HEK293 (cell line): ENCODE measurements at regions not wholly inside any gene's neighbourhood (a gene's known extent, or its start where the extent isn't known, plus 50 kb on each side); places are given as distances from the start of the nearest gene placed in this dataset.

Experiments used
- CTCF ChIA-PET: fragments of 350-600 bp; formaldehyde crosslinking; extraction: SDS; loops from one replicate; lab custom pipeline; 2021; ENCODE audit warnings: antibody characterized with exemption; lab: Yijun Ruan, JAX
- POLR2A ChIA-PET: fragments of 300-600 bp; formaldehyde crosslinking; extraction: SDS; loops from one replicate; lab custom pipeline; 2020; ENCODE audit warnings: antibody characterized with exemption, inconsistent platforms; lab: Yijun Ruan, JAX
- H3K27ac ChIP-seq: fragments of 200-500 bp; sonication (Bioruptor generic); 2 replicates; pipeline ENCODE4 v1.5.1; 2014; ENCODE audit warnings: low read depth, low read length, control low read depth, inconsistent platforms; ENCODE audit errors: extremely low read depth
- H3K36me3 ChIP-seq, 2 experiments: fragments of 200-500 bp in 1 of 2; sonication (Bioruptor generic) in 1 of 2; 1 replicate in 1 of 2; 2 replicates in 1 of 2; pipeline ENCODE4 v1.5.1; 2014 to 2017; ENCODE audit warnings: inconsistent platforms in 2 of 2, low read length in 2 of 2; ENCODE audit not compliant: control insufficient read depth in 2 of 2, insufficient read depth in 1 of 2
- H3K4me1 ChIP-seq: fragments of 200-500 bp; sonication (Bioruptor generic); 2 replicates; pipeline ENCODE4 v1.5.1; 2014; ENCODE audit warnings: mild to moderate bottlenecking, low read length, inconsistent platforms; ENCODE audit not compliant: control insufficient read depth, insufficient read depth
- H3K4me3 ChIP-seq: 2 replicates; pipeline ENCODE4 v1.5.1; 2011; ENCODE audit warnings: low read depth, mild to moderate bottlenecking, control low read depth, low read length, moderate library complexity
- H3K9me3 ChIP-seq: fragments of 200-500 bp; sonication (Bioruptor generic); 2 replicates; pipeline ENCODE4 v1.5.1; 2014; ENCODE audit warnings: low read depth, low read length, inconsistent platforms; ENCODE audit not compliant: control insufficient read depth, insufficient read depth
- MZF1 ChIP-seq: fragments of 450-650 bp; formaldehyde crosslinking; IDR thresholded peaks from 2 replicates; pipeline ENCODE4 v1.5.1; 2017; ENCODE audit warnings: missing biosample characterization, missing genetic modification characterization, borderline replicate concordance
- OSR2 ChIP-seq: fragments of 450-650 bp; formaldehyde crosslinking; IDR thresholded peaks from 2 replicates; pipeline ENCODE4 v1.5.1; 2016; ENCODE audit warnings: missing biosample characterization, missing genetic modification characterization
- SALL2 ChIP-seq: fragments of 450-650 bp; formaldehyde crosslinking; IDR thresholded peaks from 2 replicates; pipeline ENCODE4 v1.5.0; 2017; ENCODE audit warnings: missing biosample characterization, mild to moderate bottlenecking, missing genetic modification characterization, borderline replicate concordance
- ZNF10 ChIP-seq: fragments of 450-650 bp; formaldehyde crosslinking; IDR thresholded peaks from 2 replicates; pipeline ENCODE4 v1.5.1; 2017; ENCODE audit warnings: missing biosample characterization, missing genetic modification characterization
- ZNF157 ChIP-seq: fragments of 450-650 bp; formaldehyde crosslinking; IDR thresholded peaks from 2 replicates; pipeline ENCODE4 v1.5.1; 2016; ENCODE audit warnings: missing biosample characterization, missing genetic modification characterization
- ZNF302 ChIP-seq: fragments of 450-650 bp; formaldehyde crosslinking; IDR thresholded peaks from 2 replicates; pipeline ENCODE4 v1.5.1; 2016; ENCODE audit warnings: missing biosample characterization, missing genetic modification characterization, low read depth
- ZNF37A ChIP-seq: fragments of 450-650 bp; IDR thresholded peaks from 2 replicates; pipeline ENCODE4 v1.5.1; 2018; ENCODE audit warnings: missing biosample characterization, missing genetic modification characterization
- ZNF423 ChIP-seq: fragments of 450-650 bp; formaldehyde crosslinking; IDR thresholded peaks from 2 replicates; pipeline ENCODE4 v1.5.1; 2016; ENCODE audit warnings: missing biosample characterization, missing genetic modification characterization
- ZNF510 ChIP-seq: fragments of 450-650 bp; formaldehyde crosslinking; IDR thresholded peaks from 2 replicates; pipeline ENCODE4 v1.5.1; 2018; ENCODE audit warnings: mild to moderate bottlenecking, missing genetic modification characterization, missing biosample characterization; ENCODE audit not compliant: insufficient replicate concordance
- ZNF530 ChIP-seq: fragments of 450-650 bp; formaldehyde crosslinking; IDR thresholded peaks from 2 replicates; pipeline ENCODE4 v1.5.1; 2016; ENCODE audit warnings: low read depth, missing biosample characterization, missing genetic modification characterization
- ZNF747 ChIP-seq: fragments of 450-650 bp; formaldehyde crosslinking; IDR thresholded peaks from 2 replicates; pipeline ENCODE4 v1.5.1; 2016; ENCODE audit warnings: missing biosample characterization, missing genetic modification characterization
- TF ChIP-seq, protein P1 (sequence below): fragments of 450-650 bp; formaldehyde crosslinking; IDR thresholded peaks from 2 replicates; pipeline ENCODE4 v1.5.1; 2016; ENCODE audit warnings: missing biosample characterization, missing genetic modification characterization, borderline replicate concordance
- TF ChIP-seq, protein P2 (sequence below): fragments of 450-650 bp; formaldehyde crosslinking; IDR thresholded peaks from 2 replicates; pipeline ENCODE4 v1.5.1; 2016; ENCODE audit warnings: missing biosample characterization, missing genetic modification characterization
- TF ChIP-seq, protein P3 (sequence below): fragments of 450-650 bp; formaldehyde crosslinking; IDR thresholded peaks from 2 replicates; pipeline ENCODE4 v1.5.1; 2016; ENCODE audit warnings: missing biosample characterization, missing genetic modification characterization
- TF ChIP-seq, protein P4 (sequence below): fragments of 450-650 bp; formaldehyde crosslinking; IDR thresholded peaks from 2 replicates; pipeline ENCODE4 v1.5.1; 2016; ENCODE audit warnings: missing biosample characterization, missing genetic modification characterization
- TF ChIP-seq, protein P5 (sequence below): fragments of 450-650 bp; formaldehyde crosslinking; IDR thresholded peaks from 2 replicates; pipeline ENCODE4 v1.5.1; 2016; ENCODE audit warnings: missing biosample characterization, missing genetic modification characterization

DNA sequence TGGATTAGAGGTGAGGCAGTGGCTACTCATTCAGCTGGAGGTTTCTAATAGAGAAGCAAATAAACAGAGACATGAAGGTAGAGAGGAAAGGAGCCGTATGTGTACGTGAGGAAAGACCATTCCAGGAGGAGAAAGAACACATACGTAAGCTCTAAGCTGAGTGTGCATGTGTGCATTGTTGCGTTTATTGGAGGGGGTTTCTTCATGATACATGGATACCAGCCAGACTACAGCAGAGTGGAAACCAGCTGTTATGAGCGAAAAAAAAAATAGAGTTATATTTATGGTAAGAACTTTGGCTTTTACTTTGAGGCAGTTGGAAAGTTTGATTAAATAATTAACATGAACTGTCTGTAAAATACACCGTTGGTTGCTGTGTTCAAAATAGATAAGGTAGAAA is 173.4 kb upstream of the RGS18 start:
- Histone ChIP-seq H3K4me1 (no peaks in the 10 kb centered on the region), H3K36me3 (no peaks in the 10 kb centered on the region), H3K4me3 (no peak overlapping the region), H3K27ac (no peak overlapping the region), H3K9me3 (no peaks in the 10 kb centered on the region)
- ChIA-PET POLR2A (no interaction called here), CTCF (no interaction called here)
- TF ChIP-seq, protein P1, sequence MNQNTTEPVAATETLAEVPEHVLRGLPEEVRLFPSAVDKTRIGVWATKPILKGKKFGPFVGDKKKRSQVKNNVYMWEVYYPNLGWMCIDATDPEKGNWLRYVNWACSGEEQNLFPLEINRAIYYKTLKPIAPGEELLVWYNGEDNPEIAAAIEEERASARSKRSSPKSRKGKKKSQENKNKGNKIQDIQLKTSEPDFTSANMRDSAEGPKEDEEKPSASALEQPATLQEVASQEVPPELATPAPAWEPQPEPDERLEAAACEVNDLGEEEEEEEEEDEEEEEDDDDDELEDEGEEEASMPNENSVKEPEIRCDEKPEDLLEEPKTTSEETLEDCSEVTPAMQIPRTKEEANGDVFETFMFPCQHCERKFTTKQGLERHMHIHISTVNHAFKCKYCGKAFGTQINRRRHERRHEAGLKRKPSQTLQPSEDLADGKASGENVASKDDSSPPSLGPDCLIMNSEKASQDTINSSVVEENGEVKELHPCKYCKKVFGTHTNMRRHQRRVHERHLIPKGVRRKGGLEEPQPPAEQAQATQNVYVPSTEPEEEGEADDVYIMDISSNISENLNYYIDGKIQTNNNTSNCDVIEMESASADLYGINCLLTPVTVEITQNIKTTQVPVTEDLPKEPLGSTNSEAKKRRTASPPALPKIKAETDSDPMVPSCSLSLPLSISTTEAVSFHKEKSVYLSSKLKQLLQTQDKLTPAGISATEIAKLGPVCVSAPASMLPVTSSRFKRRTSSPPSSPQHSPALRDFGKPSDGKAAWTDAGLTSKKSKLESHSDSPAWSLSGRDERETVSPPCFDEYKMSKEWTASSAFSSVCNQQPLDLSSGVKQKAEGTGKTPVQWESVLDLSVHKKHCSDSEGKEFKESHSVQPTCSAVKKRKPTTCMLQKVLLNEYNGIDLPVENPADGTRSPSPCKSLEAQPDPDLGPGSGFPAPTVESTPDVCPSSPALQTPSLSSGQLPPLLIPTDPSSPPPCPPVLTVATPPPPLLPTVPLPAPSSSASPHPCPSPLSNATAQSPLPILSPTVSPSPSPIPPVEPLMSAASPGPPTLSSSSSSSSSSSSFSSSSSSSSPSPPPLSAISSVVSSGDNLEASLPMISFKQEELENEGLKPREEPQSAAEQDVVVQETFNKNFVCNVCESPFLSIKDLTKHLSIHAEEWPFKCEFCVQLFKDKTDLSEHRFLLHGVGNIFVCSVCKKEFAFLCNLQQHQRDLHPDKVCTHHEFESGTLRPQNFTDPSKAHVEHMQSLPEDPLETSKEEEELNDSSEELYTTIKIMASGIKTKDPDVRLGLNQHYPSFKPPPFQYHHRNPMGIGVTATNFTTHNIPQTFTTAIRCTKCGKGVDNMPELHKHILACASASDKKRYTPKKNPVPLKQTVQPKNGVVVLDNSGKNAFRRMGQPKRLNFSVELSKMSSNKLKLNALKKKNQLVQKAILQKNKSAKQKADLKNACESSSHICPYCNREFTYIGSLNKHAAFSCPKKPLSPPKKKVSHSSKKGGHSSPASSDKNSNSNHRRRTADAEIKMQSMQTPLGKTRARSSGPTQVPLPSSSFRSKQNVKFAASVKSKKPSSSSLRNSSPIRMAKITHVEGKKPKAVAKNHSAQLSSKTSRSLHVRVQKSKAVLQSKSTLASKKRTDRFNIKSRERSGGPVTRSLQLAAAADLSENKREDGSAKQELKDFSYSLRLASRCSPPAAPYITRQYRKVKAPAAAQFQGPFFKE (tag by site-specific recombination), result no peak
- no peak for TF ChIP-seq ZNF423 (tag by site-specific recombination)
- TF ChIP-seq, protein P2, sequence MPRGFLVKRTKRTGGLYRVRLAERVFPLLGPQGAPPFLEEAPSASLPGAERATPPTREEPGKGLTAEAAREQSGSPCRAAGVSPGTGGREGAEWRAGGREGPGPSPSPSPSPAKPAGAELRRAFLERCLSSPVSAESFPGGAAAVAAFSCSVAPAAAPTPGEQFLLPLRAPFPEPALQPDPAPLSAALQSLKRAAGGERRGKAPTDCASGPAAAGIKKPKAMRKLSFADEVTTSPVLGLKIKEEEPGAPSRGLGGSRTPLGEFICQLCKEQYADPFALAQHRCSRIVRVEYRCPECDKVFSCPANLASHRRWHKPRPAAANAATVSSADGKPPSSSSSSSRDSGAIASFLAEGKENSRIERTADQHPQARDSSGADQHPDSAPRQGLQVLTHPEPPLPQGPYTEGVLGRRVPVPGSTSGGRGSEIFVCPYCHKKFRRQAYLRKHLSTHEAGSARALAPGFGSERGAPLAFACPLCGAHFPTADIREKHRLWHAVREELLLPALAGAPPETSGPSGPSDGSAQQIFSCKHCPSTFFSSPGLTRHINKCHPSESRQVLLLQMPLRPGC (tag by site-specific recombination), result no peak
- no peak for TF ChIP-seq MZF1
- TF ChIP-seq ZNF37A (tag by site-specific recombination), result no peak
- TF ChIP-seq ZNF302 (tag by site-specific recombination), result no peak
- TF ChIP-seq, all 188 proteins: peak for 0

DNA sequence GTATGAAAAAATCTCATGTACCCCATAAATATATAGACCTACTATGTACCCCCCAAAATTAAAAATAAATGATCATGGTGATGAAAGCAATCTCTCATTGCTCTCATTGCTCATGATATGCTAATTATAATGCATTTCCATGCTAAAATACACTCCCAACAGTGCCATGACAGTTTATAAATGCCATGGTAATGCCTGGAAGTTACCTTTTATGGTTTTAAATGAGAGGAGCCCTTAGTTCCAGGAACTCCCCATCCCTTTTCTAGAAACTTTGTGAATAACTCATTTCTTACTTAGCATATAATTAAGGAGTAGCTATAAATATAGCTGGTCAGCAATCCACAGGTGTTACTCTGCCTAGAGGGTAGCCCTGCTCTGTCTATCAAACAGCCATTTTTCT is 166.1 kb upstream of the RGS18 start:
- no peaks in the 10 kb centered on the region for H3K36me3 ChIP-seq
- ChIA-PET POLR2A (no interaction called here), CTCF (no interaction called here)
- H3K4me1 ChIP-seq, result no peaks in the 10 kb centered on the region
- H3K27ac ChIP-seq, result no peak overlapping the region
- H3K9me3 ChIP-seq, result no peaks in the 10 kb centered on the region
- TF ChIP-seq ZNF510 (tag by site-specific recombination) (no peak), ZNF530 (tag by site-specific recombination) (no peak), OSR2 (no peak), SALL2 (tag by site-specific recombination) (no peak), ZNF157 (no peak), ZNF10 (tag by site-specific recombination) (no peak), ZNF747 (no peak)
- TF ChIP-seq, protein P3, sequence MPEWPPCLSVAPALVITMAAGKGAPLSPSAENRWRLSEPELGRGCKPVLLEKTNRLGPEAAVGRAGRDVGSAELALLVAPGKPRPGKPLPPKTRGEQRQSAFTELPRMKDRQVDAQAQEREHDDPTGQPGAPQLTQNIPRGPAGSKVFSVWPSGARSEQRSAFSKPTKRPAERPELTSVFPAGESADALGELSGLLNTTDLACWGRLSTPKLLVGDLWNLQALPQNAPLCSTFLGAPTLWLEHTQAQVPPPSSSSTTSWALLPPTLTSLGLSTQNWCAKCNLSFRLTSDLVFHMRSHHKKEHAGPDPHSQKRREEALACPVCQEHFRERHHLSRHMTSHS (tag by site-specific recombination), result no peak
- TF ChIP-seq, protein P4, sequence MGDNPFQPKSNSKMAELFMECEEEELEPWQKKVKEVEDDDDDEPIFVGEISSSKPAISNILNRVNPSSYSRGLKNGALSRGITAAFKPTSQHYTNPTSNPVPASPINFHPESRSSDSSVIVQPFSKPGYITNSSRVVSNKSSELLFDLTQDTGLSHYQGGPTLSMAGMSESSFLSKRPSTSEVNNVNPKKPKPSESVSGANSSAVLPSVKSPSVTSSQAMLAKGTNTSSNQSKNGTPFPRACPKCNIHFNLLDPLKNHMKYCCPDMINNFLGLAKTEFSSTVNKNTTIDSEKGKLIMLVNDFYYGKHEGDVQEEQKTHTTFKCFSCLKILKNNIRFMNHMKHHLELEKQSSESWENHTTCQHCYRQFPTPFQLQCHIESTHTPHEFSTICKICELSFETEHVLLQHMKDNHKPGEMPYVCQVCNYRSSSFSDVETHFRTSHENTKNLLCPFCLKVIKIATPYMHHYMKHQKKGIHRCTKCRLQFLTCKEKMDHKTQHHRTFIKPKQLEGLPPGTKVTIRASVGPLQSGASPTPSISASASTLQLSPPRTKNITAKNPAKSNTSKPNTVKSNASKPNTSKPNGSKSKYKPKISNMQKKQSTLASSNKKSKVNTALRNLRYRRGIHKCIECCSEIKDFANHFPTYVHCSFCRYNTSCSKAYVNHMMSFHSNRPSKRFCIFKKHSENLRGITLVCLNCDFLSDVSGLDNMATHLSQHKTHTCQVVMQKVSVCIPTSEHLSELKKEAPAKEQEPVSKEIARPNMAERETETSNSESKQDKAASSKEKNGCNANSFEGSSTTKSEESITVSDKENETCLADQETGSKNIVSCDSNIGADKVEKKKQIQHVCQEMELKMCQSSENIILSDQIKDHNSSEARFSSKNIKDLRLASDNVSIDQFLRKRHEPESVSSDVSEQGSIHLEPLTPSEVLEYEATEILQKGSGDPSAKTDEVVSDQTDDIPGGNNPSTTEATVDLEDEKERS (tag by site-specific recombination), result no peak
- TF ChIP-seq, protein P5, sequence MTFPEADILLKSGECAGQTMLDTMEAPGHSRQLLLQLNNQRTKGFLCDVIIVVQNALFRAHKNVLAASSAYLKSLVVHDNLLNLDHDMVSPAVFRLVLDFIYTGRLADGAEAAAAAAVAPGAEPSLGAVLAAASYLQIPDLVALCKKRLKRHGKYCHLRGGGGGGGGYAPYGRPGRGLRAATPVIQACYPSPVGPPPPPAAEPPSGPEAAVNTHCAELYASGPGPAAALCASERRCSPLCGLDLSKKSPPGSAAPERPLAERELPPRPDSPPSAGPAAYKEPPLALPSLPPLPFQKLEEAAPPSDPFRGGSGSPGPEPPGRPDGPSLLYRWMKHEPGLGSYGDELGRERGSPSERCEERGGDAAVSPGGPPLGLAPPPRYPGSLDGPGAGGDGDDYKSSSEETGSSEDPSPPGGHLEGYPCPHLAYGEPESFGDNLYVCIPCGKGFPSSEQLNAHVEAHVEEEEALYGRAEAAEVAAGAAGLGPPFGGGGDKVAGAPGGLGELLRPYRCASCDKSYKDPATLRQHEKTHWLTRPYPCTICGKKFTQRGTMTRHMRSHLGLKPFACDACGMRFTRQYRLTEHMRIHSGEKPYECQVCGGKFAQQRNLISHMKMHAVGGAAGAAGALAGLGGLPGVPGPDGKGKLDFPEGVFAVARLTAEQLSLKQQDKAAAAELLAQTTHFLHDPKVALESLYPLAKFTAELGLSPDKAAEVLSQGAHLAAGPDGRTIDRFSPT (tag by site-specific recombination), result no peak
- no peak overlapping the region for H3K4me3 ChIP-seq
